ENCODE measurements at regions not wholly inside any gene's neighbourhood (a gene's known extent, or its start where the extent isn't known, plus 50 kb on each side); places are given as distances from the start of the nearest gene placed in this dataset.

- TF ChIP-seq CTCF (IDR thresholded peaks at IDR 0.05): no peak
- no peak for TF ChIP-seq POLR2A (IDR thresholded peaks at IDR 0.05)
Observed at GRCh38 chr7:25521236-25521635, 292.9 kb upstream of the NPVF start.
